ENCODE measurements at regions not wholly inside any gene's neighbourhood (a gene's known extent, or its start where the extent isn't known, plus 50 kb on each side); places are given as distances from the start of the nearest gene placed in this dataset.

GRCh38 chr16:80166082-80166481 is 374.7 kb upstream of the DYNLRB2 start:
- Histone ChIP-seq H3K27me3 (no peaks in the 10 kb centered on the region), H3K4me3 (no peak overlapping the region), H3K9me3 (no peaks in the 10 kb centered on the region), H3K36me3 (no peaks in the 10 kb centered on the region), H3K4me1 (no peaks in the 10 kb centered on the region), H3K27ac (no peak overlapping the region)
- TF ChIP-seq POLR2A (IDR thresholded peaks at IDR 0.05) (no peak), EP300 (IDR thresholded peaks at IDR 0.05) (no peak)
- TF ChIP-seq, protein P1, sequence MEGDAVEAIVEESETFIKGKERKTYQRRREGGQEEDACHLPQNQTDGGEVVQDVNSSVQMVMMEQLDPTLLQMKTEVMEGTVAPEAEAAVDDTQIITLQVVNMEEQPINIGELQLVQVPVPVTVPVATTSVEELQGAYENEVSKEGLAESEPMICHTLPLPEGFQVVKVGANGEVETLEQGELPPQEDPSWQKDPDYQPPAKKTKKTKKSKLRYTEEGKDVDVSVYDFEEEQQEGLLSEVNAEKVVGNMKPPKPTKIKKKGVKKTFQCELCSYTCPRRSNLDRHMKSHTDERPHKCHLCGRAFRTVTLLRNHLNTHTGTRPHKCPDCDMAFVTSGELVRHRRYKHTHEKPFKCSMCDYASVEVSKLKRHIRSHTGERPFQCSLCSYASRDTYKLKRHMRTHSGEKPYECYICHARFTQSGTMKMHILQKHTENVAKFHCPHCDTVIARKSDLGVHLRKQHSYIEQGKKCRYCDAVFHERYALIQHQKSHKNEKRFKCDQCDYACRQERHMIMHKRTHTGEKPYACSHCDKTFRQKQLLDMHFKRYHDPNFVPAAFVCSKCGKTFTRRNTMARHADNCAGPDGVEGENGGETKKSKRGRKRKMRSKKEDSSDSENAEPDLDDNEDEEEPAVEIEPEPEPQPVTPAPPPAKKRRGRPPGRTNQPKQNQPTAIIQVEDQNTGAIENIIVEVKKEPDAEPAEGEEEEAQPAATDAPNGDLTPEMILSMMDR (IDR thresholded peaks at IDR 0.05): no peak
- 90 to 96% methylated on average over 3 of the region's 3 CpGs for WGBS, 2 donors
- DNase-seq (ENCODE audit: low spot score in 2 of 2): no peak

- Histone ChIP-seq H3K27ac (no peak overlapping the region), H3K27me3 (no peaks in the 10 kb centered on the region), H3K9me3 (no peaks in the 10 kb centered on the region), H3K4me1 (no peaks in the 10 kb centered on the region), H3K36me3 (no peaks in the 10 kb centered on the region), H3K4me3 (no peak overlapping the region)
- TF ChIP-seq, protein P1 (IDR thresholded peaks at IDR 0.05): no peak
- TF ChIP-seq POLR2A (IDR thresholded peaks at IDR 0.05) (no peak), EP300 (IDR thresholded peaks at IDR 0.05) (no peak)
- DNase-seq (ENCODE audit: low spot score in 2 of 2): no peak
- WGBS, 2 donors: 87 to 88% methylated on average over 5 of the region's 5 CpGs
Observed at GRCh38 chr16:80164966-80165550, 375.7 kb upstream of the DYNLRB2 start.

GRCh38 chr16:80163339-80163738 is 377.5 kb upstream of the DYNLRB2 start:
- Histone ChIP-seq H3K36me3 (no peaks in the 10 kb centered on the region), H3K4me3 (no peak overlapping the region), H3K27me3 (no peaks in the 10 kb centered on the region), H3K27ac (no peak overlapping the region), H3K4me1 (no peaks in the 10 kb centered on the region), H3K9me3 (no peaks in the 10 kb centered on the region)
- WGBS, 2 donors: 86 to 92% methylated on average over 4 of the region's 4 CpGs
- TF ChIP-seq EP300 (IDR thresholded peaks at IDR 0.05): no peak
- TF ChIP-seq, protein P1 (IDR thresholded peaks at IDR 0.05): no peak
- TF ChIP-seq POLR2A (IDR thresholded peaks at IDR 0.05): no peak
- DNase-seq (ENCODE audit: low spot score in 2 of 2): no peak

DNA sequence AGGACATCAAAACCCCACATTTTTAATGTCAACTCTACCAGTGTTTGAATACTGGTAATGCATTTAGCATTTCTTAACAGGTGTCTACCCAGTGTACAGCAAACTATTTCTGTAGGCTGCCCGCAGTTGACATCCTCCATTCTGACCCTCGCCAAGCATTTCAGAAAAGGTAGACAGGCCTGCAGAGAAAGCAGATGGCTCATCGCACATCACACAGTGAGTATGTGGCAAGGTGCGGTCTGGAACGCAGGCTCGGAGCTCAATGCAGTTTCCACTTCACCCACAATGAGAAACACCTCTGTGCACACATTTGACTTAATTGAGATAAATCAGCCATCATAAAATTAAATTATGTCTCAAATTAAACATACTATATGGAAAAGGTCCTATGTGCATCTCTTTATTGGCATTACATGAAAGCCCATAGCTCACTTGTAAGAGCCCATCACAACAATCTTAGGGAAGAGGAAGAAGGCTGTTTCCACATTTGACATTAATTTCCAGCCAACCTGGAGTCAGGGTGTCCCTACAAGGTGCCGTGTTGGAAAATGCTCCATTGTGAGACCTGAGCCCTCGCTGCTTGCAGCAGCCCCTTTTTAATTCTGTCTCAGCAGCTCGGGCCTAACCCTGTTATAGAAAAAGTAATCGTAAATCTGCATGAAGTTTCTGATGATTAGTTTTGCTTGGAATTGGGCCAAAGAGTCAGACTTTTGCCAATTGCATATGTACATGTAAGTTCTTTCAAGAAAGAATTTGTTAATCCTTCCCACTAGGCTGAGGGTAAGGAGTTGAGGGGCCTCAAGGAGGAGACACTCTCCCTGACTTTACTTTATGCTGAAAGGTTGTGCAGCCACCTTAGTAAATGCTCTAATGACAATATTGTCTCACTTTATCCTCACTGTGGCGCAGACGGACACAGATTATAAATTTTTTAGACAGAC is 378.7 kb upstream of the DYNLRB2 start:
- Histone ChIP-seq H3K4me1 (no peaks in the 10 kb centered on the region), H3K9me3 (no peaks in the 10 kb centered on the region), H3K27me3 (no peaks in the 10 kb centered on the region), H3K4me3 (no peak overlapping the region), H3K27ac (no peak overlapping the region), H3K36me3 (no peaks in the 10 kb centered on the region)
- DNase-seq (ENCODE audit: low spot score in 2 of 2): no peak
- WGBS, 2 donors: 80 to 84% methylated on average over 12 of the region's 12 CpGs
- TF ChIP-seq EP300 (IDR thresholded peaks at IDR 0.05): no peak
- no peak for TF ChIP-seq POLR2A (IDR thresholded peaks at IDR 0.05)
- TF ChIP-seq, protein P1 (IDR thresholded peaks at IDR 0.05): no peak

GRCh38 chr16:80158766-80159165 is 382.0 kb upstream of the DYNLRB2 start:
- WGBS, 2 donors: 78 to 87% methylated on average over 4 of the region's 4 CpGs
- Histone ChIP-seq H3K4me3 (no peak overlapping the region), H3K27me3 (no peaks in the 10 kb centered on the region), H3K27ac (no peak overlapping the region), H3K4me1 (no peaks in the 10 kb centered on the region), H3K36me3 (no peaks in the 10 kb centered on the region), H3K9me3 (no peaks in the 10 kb centered on the region)
- DNase-seq (ENCODE audit: low spot score in 2 of 2): no peak
- TF ChIP-seq, protein P1 (IDR thresholded peaks at IDR 0.05): no peak
- TF ChIP-seq POLR2A (IDR thresholded peaks at IDR 0.05): no peak
- TF ChIP-seq EP300 (IDR thresholded peaks at IDR 0.05): no peak
